ENCODE measurements at regions not wholly inside any gene's neighbourhood (a gene's known extent, or its start where the extent isn't known, plus 50 kb on each side); places are given as distances from the start of the nearest gene placed in this dataset.

DNA sequence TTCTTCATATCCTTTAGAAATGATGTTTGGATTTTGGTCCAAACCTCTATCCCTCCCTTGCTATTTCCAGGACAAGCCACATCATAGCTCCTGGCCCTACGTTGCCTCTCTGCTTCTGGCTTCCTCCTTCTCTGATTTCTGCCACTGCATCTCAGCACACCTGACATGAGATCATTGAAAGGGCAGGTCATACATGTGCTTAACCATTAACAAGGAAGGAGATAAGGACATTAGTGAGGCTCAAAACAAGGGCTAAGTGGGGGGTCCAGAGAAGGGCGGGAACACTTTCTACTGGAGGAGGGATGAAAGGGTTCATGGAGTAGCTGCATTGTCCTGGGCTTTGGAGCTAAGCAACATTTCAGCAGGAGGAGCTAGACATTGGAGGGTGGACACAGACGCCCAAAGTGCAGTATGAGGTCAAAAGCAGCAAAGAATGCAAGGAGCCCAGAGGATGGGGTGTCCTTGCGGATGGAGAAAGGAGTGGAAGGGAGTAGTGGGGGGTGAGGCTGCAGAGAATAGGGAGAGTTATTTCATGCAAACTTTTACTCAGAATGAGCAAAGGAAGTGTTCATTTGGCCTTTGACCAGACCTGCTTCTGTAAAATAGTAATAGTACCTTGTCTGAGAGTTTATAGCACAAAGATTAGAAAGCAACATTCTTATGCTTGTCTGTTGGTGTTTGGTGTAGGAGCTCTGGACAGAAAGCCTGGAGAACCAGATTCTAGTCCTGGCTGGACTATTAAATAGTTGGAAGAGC, 102.4 kb upstream of the CREB5 start:
- H3K27ac ChIP-seq (ENCODE audit: low read depth, low read length, poor library complexity, severe bottlenecking), result no peak overlapping the region
- H3K27me3 ChIP-seq (ENCODE audit: insufficient read depth, low read length), result no peaks in the 10 kb centered on the region

DNA sequence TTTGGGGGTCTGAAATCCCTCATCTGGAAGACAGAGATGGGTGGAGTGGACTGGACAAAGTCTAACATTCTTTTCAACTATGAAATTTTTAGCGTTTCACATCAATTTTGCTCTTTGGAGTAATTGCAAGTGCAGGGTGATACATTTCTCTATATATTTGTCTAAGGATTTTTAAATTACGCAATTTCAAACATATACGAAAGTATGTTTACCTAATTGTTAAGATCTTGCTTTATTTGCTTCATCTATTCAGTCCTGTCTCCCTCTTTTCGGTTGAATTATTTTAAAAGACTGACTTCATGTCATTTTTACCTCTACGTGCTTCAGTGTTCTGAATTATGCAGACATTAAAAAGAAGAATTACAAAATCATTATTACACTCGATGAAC, 101.9 kb upstream of the CREB5 start:
- no peaks in the 10 kb centered on the region for H3F3A ChIP-seq (ENCODE audit: insufficient read depth, low read length)
- no peaks in the 10 kb centered on the region for H3K79me2 ChIP-seq (ENCODE audit: insufficient read depth, low read length)
- H3K27ac ChIP-seq (ENCODE audit: low read depth, low read length, poor library complexity, severe bottlenecking), result no peak overlapping the region
- no peak overlapping the region for H2AFZ ChIP-seq (ENCODE audit: low read length)
- no peaks in the 10 kb centered on the region for H3K36me3 ChIP-seq (ENCODE audit: insufficient read depth, low read length)
- no peaks in the 10 kb centered on the region for H3K4me1 ChIP-seq (ENCODE audit: insufficient read depth, low read length, severe bottlenecking)
- no peak overlapping the region for H3K9ac ChIP-seq (ENCODE audit: low read length)
- H3K9me3 ChIP-seq (ENCODE audit: low read length), result no peaks in the 10 kb centered on the region
- no peak for TF ChIP-seq CTCF (IDR thresholded peaks at IDR 0.05; ENCODE audit: low read length)
- TF ChIP-seq EZH2 (IDR thresholded peaks at IDR 0.05; ENCODE audit: borderline replicate concordance, low read length), result no peak
- no peaks in the 10 kb centered on the region for H3K9me2 ChIP-seq (ENCODE audit: low read depth, low read length)
- no peaks in the 10 kb centered on the region for H3K27me3 ChIP-seq (ENCODE audit: insufficient read depth, low read length)
- H3K4me2 ChIP-seq (ENCODE audit: low read length), result no peak overlapping the region
- H3K4me3 ChIP-seq (ENCODE audit: low read depth, low read length, poor library complexity, severe bottlenecking), result no peak overlapping the region
- H4K20me1 ChIP-seq (ENCODE audit: insufficient read depth, low read length), result no peaks in the 10 kb centered on the region

More for the DNA sequence above, 102.4 kb upstream of the CREB5 start:
- Histone ChIP-seq H3K9ac (ENCODE audit: low read length) (no peak overlapping the region), H2AFZ (ENCODE audit: low read length) (no peak overlapping the region), H3K4me1 (ENCODE audit: insufficient read depth, low read length, severe bottlenecking) (no peaks in the 10 kb centered on the region), H3K9me2 (ENCODE audit: low read depth, low read length) (no peaks in the 10 kb centered on the region), H3K4me2 (ENCODE audit: low read length) (no peak overlapping the region), H4K20me1 (ENCODE audit: insufficient read depth, low read length) (no peaks in the 10 kb centered on the region), H3K79me2 (ENCODE audit: insufficient read depth, low read length) (no peaks in the 10 kb centered on the region), H3F3A (ENCODE audit: insufficient read depth, low read length) (no peaks in the 10 kb centered on the region), H3K9me3 (ENCODE audit: low read length) (no peaks in the 10 kb centered on the region), H3K36me3 (ENCODE audit: insufficient read depth, low read length) (no peaks in the 10 kb centered on the region), H3K4me3 (ENCODE audit: low read depth, low read length, poor library complexity, severe bottlenecking) (no peak overlapping the region)
- TF ChIP-seq CTCF (IDR thresholded peaks at IDR 0.05; ENCODE audit: low read length) (no peak), EZH2 (IDR thresholded peaks at IDR 0.05; ENCODE audit: borderline replicate concordance, low read length) (no peak)

GRCh38 chr7:28311670-28312069, 100.6 kb upstream of the CREB5 start:
- H3K9ac ChIP-seq (ENCODE audit: low read length), result no peak overlapping the region
- no peaks in the 10 kb centered on the region for H3K36me3 ChIP-seq (ENCODE audit: insufficient read depth, low read length)
- no peaks in the 10 kb centered on the region for H3K9me2 ChIP-seq (ENCODE audit: low read depth, low read length)
- no peak overlapping the region for H3K4me3 ChIP-seq (ENCODE audit: low read depth, low read length, poor library complexity, severe bottlenecking)
- H3K9me3 ChIP-seq (ENCODE audit: low read length), result no peaks in the 10 kb centered on the region
- no peaks in the 10 kb centered on the region for H4K20me1 ChIP-seq (ENCODE audit: insufficient read depth, low read length)
- H3K4me2 ChIP-seq (ENCODE audit: low read length), result no peak overlapping the region
- H3K79me2 ChIP-seq (ENCODE audit: insufficient read depth, low read length), result no peaks in the 10 kb centered on the region
- H3F3A ChIP-seq (ENCODE audit: insufficient read depth, low read length), result no peaks in the 10 kb centered on the region
- TF ChIP-seq CTCF (IDR thresholded peaks at IDR 0.05; ENCODE audit: low read length), result no peak
- TF ChIP-seq EZH2 (IDR thresholded peaks at IDR 0.05; ENCODE audit: borderline replicate concordance, low read length), result no peak
- no peak overlapping the region for H2AFZ ChIP-seq (ENCODE audit: low read length)
- H3K4me1 ChIP-seq (ENCODE audit: insufficient read depth, low read length, severe bottlenecking), result no peaks in the 10 kb centered on the region
- no peaks in the 10 kb centered on the region for H3K27me3 ChIP-seq (ENCODE audit: insufficient read depth, low read length)
- H3K27ac ChIP-seq (ENCODE audit: low read depth, low read length, poor library complexity, severe bottlenecking), result no peak overlapping the region
